ENCODE measurements at regions not wholly inside any gene's neighbourhood (a gene's known extent, or its start where the extent isn't known, plus 50 kb on each side); places are given as distances from the start of the nearest gene placed in this dataset.

- no peak for TF ChIP-seq CTCF (IDR thresholded peaks at IDR 0.05; ENCODE audit: insufficient read depth, low read length)
- no peak for TF ChIP-seq POLR2AphosphoS5 (IDR thresholded peaks at IDR 0.05; ENCODE audit: low read depth)
- no peak for TF ChIP-seq SPI1 (IDR thresholded peaks at IDR 0.05; ENCODE audit: borderline replicate concordance, low read depth)
These were observed 169.6 kb downstream of the UACA start for GRCh38 chr15:70593795-70594194.
